ENCODE measurements at regions not wholly inside any gene's neighbourhood (a gene's known extent, or its start where the extent isn't known, plus 50 kb on each side); places are given as distances from the start of the nearest gene placed in this dataset.
A peak's percentile ranks its signal among the peaks of the same experiment; 100 is the strongest.

- Mint-ChIP-seq H3K27ac (no peak overlapping the region), H3K9me3 (no peaks in the 10 kb centered on the region), H3K4me3 (no peak overlapping the region), H3K36me3 (no peaks in the 10 kb centered on the region), H3K4me1 (no peaks in the 10 kb centered on the region), H3K27me3 (peaks cover 19% of the 10 kb centered on the region)
- CTCF ChIA-PET, result no interaction called here
- no peak for DNase-seq
Observed at GRCh38 chr1:201589186-201589585, 50.3 kb downstream of the NAV1 start.

DNA sequence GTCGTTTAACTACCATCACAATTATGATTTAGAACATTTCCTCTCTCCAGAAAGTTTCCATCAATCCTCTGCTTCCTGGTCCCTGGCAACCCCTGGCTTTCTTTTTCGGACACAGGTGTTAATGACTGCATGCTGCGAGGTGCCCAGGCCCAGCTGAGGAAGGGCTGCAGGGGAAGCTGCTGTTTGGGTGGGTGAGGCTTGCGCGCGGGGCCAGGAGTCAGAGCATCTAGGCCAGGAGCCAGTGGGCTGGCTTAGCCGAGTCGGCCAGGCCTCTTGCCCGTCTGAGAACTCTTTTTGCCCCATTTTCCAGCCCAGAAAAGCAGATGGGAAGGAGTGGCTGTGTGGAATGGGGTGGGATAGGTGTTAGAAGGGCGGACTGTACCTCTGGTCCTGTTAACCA lies 51.5 kb downstream of the NAV1 start:
- Mint-ChIP-seq H3K36me3 (no peaks in the 10 kb centered on the region), H3K4me1 (no peaks in the 10 kb centered on the region), H3K27me3 (peaks cover 11% of the 10 kb centered on the region), H3K27ac (no peak overlapping the region), H3K4me3 (no peak overlapping the region), H3K9me3 (no peaks in the 10 kb centered on the region)
- CTCF ChIA-PET, result no interaction called here
- DNase-seq, result no peak

- Mint-ChIP-seq H3K4me1 (no peaks in the 10 kb centered on the region), H3K4me3 (no peak overlapping the region), H3K27me3 (peaks cover 11% of the 10 kb centered on the region), H3K27ac (no peak overlapping the region), H3K9me3 (no peaks in the 10 kb centered on the region), H3K36me3 (no peaks in the 10 kb centered on the region)
- CTCF ChIA-PET, result no interaction called here
- no peak for DNase-seq
Observed at GRCh38 chr1:201591348-201591747, 52.4 kb downstream of the NAV1 start.

GRCh38 chr1:201591981-201592380 lies 53.1 kb downstream of the NAV1 start:
- no peaks in the 10 kb centered on the region for H3K36me3 Mint-ChIP-seq
- no peaks in the 10 kb centered on the region for H3K4me1 Mint-ChIP-seq
- H3K4me3 Mint-ChIP-seq, result no peak overlapping the region
- DNase-seq, result no peak
- H3K27ac Mint-ChIP-seq, result no peak overlapping the region
- H3K9me3 Mint-ChIP-seq, result no peaks in the 10 kb centered on the region
- CTCF ChIA-PET, result no interaction called here
- H3K27me3 Mint-ChIP-seq, result peaks cover 11% of the 10 kb centered on the region

- no peaks in the 10 kb centered on the region for H3K36me3 Mint-ChIP-seq
- H3K27ac Mint-ChIP-seq, result no peak overlapping the region
- no peak for DNase-seq
- H3K9me3 Mint-ChIP-seq, result no peaks in the 10 kb centered on the region
- CTCF ChIA-PET, result interaction anchor here (0.7 kb wide), 1 partner anchor 157 kb away, joined by 3 read pairs; no protein-coding TSS in a partner anchor
- peaks cover 11% of the 10 kb centered on the region for H3K27me3 Mint-ChIP-seq
- peaks cover 2% of the 10 kb centered on the region for H3K4me1 Mint-ChIP-seq
- no peak overlapping the region for H3K4me3 Mint-ChIP-seq
Observed at GRCh38 chr1:201593200-201593921, 54.4 kb downstream of the NAV1 start.

DNA sequence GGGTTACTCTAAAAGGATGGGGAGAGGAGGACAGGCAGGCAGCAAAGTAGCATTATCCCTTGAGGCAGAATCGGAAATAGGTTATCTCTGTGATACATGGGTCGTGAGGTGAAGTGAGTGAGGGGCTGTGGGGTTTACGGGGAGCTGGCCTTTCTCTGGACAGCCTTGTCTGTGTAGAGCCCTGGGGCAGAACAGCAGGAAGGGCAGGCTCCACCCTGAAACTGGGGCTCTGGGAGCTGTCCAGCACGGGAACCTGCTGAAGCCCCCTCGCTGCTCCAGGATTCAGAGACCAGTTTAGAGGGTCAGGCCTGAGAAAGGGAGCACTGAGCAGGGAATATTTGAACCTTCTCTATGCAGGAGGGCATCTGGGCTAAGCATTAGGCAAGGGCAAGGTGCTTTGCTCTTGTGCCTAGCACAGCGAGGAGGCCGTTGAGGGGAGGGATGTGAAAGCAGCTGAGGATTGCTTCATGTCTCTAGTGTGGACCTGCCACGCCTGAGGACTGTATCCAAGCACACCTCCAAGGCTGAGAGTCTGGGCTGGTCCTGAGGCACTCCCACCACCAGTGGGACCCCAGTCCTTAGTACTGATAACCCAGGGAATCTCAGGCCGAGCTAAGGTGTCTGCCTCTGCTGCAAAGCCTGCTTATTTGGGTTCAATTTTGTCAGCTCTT lies 55.8 kb downstream of the NAV1 start:
- DNase-seq, result peak; percentile 38
- Mint-ChIP-seq H3K9me3 (no peaks in the 10 kb centered on the region), H3K36me3 (no peaks in the 10 kb centered on the region), H3K4me3 (no peak overlapping the region), H3K27ac (no peak overlapping the region), H3K27me3 (peaks cover 11% of the 10 kb centered on the region), H3K4me1 (peaks cover 2% of the 10 kb centered on the region)
- CTCF ChIA-PET, result no interaction called here

DNA sequence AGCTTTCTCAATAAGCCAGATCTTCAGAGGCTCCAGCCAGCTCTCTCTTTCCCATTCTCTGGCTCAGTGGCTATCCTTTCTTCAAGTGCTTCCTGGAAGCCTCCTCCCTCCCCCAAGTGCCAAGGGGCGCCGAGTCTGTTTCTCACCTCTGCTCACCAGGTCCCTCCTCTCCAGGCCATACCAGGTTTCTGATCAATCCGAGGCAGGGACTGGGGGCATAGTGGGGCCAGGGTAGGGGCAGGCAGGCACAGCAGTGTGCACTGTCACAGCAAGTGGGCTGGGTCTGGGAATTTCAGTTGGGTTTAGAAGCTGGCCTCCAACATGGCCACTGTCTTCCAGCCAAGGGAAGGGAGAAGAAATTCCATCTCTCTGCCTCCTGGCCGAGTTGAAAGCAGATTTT lies 56.5 kb downstream of the NAV1 start:
- H3K4me1 Mint-ChIP-seq, result peaks cover 2% of the 10 kb centered on the region
- no peaks in the 10 kb centered on the region for H3K36me3 Mint-ChIP-seq
- no peak overlapping the region for H3K27ac Mint-ChIP-seq
- H3K4me3 Mint-ChIP-seq, result no peak overlapping the region
- peaks cover 11% of the 10 kb centered on the region for H3K27me3 Mint-ChIP-seq
- H3K9me3 Mint-ChIP-seq, result no peaks in the 10 kb centered on the region
- CTCF ChIA-PET, result no interaction called here
- DNase-seq, result no peak

GRCh38 chr1:201596101-201596868 lies 57.4 kb downstream of the NAV1 start:
- H3K27me3 Mint-ChIP-seq, result peaks cover 15% of the 10 kb centered on the region
- peaks cover 2% of the 10 kb centered on the region for H3K4me1 Mint-ChIP-seq
- no peaks in the 10 kb centered on the region for H3K36me3 Mint-ChIP-seq
- CTCF ChIA-PET, result no interaction called here
- H3K27ac Mint-ChIP-seq, result no peak overlapping the region
- H3K9me3 Mint-ChIP-seq, result no peaks in the 10 kb centered on the region
- no peak overlapping the region for H3K4me3 Mint-ChIP-seq
- no peak for DNase-seq

DNA sequence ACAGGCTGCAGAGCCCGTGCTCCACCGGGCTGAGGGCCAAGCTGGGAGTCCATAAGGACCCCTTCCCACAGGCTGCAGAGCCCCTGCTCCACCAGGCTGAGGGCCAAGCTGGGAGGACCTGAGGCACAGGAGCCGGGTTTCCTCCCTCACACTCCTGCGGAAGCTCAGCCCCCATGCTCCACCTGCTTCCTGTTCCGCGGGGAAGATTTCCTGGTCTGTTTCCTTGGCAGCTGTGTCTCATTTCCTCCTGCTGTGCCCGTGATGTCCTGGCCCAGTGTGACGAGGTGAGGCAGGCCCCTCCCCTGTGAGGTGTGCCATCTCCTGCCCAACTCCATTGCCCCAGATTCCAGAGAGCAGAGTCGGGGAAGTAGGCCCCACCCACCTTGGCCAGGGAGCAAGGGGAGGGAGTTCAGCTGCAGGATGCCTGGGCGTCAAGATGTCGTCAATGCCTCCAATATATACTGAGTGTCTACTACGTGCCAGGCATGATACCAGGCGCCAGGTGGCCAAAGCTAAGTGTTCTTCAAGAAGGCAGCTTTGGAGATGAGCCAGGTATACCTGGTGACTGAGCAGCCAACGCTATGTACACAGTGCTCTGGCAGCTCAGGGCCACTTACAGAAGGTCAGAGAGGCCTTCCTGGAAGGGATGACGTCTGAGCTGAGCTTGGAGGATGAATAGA lies 58.8 kb downstream of the NAV1 start:
- H3K4me3 Mint-ChIP-seq, result no peak overlapping the region
- H3K4me1 Mint-ChIP-seq, result peaks cover 2% of the 10 kb centered on the region
- DNase-seq, result no peak
- H3K27ac Mint-ChIP-seq, result no peak overlapping the region
- H3K9me3 Mint-ChIP-seq, result no peaks in the 10 kb centered on the region
- no peaks in the 10 kb centered on the region for H3K36me3 Mint-ChIP-seq
- H3K27me3 Mint-ChIP-seq, result peaks cover 12% of the 10 kb centered on the region
- CTCF ChIA-PET, result no interaction called here

GRCh38 chr1:201598396-201598795 lies 59.5 kb downstream of the NAV1 start:
- Mint-ChIP-seq H3K4me3 (no peak overlapping the region), H3K9me3 (no peaks in the 10 kb centered on the region), H3K27ac (no peak overlapping the region), H3K36me3 (no peaks in the 10 kb centered on the region), H3K27me3 (peaks cover 10% of the 10 kb centered on the region), H3K4me1 (peaks cover 2% of the 10 kb centered on the region)
- CTCF ChIA-PET, result no interaction called here
- DNase-seq, result no peak

- H3K4me1 Mint-ChIP-seq, result peaks cover 2% of the 10 kb centered on the region
- no peak for DNase-seq
- H3K4me3 Mint-ChIP-seq, result no peak overlapping the region
- H3K27ac Mint-ChIP-seq, result no peak overlapping the region
- no peaks in the 10 kb centered on the region for H3K9me3 Mint-ChIP-seq
- CTCF ChIA-PET, result no interaction called here
- H3K36me3 Mint-ChIP-seq, result no peaks in the 10 kb centered on the region
- peaks cover 6% of the 10 kb centered on the region for H3K27me3 Mint-ChIP-seq
Observed at GRCh38 chr1:201598973-201599372, 60.0 kb downstream of the NAV1 start.

DNA sequence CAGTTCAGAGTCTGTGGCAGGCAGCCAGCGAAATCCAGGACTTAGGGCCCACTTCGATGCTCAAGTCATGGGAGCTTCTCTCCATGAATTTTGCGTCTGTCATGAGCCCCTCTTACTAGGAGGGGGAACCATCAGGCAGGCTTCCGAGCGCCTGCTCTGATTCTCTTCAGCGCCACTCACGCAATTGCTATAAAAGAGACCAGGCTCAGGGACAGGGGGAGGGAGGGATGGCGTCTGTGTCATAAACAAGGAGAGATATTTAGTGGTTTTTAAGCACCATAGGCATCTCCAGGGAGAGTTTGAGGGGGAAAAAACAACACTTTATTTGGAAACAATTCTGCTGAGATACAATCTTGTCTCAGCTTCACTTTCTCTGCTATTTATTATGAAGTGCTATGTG lies 60.6 kb downstream of the NAV1 start:
- CTCF ChIA-PET, result no interaction called here
- Mint-ChIP-seq H3K4me1 (peaks cover 2% of the 10 kb centered on the region), H3K9me3 (no peaks in the 10 kb centered on the region), H3K27ac (no peak overlapping the region), H3K36me3 (no peaks in the 10 kb centered on the region), H3K27me3 (peaks cover 9% of the 10 kb centered on the region), H3K4me3 (no peak overlapping the region)
- DNase-seq, result no peak

DNA sequence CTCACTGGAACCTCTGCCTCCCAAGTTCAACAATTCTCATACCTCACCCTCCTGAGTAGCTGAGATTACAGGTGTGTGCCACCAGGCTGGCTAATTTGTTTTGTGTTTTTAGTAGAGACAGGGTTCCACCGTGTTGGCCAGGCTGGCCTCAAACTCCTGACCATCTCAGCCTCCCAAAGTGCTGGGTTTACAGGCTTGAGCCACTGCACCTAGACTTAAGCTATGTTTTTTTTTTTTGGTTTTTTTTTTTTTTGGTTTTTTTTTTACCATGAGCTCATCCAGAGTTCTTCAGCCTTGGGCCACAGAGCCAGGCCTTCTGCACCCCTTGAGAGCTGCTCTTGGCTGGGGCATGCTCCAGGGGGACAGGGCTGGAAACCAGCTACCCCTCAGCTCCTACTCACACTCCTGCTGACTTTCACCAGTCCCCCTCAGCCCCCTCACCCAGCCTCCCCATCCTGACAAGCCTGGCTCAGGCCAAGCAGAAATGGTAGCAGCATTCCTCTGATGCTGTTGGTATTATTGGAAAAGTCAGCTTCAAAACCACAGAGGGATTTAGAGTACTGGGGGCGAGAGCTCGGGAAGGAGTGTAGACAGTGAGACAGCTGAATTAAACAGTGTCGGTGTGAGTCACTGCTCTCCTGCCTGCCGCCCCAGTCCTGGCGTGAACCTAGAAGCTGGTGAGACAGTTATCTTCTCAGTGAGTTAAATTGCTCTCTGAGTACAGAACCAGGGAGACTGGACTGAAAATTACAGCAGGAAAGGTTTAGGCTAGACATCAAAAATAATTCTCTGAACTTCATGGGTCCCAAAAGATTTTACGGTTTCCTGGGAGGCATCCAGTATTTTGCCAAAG lies 63.7 kb downstream of the NAV1 start:
- Mint-ChIP-seq H3K27me3 (peaks cover 18% of the 10 kb centered on the region), H3K27ac (no peak overlapping the region), H3K9me3 (no peaks in the 10 kb centered on the region), H3K36me3 (no peaks in the 10 kb centered on the region), H3K4me3 (no peak overlapping the region), H3K4me1 (peaks cover 1% of the 10 kb centered on the region)
- no peak for DNase-seq
- CTCF ChIA-PET, result interaction anchor here (0.6 kb wide), 1 partner anchor 49 kb away, joined by 3 read pairs; no protein-coding TSS in a partner anchor

All from activated naive CD4-positive, alpha-beta T cell treated with anti-CD3 and anti-CD28 coated beads, Interleukin-2, amount 10 ng/mL, durations not matched to agents 7 days and 5 days (primary cell).